Mammary epithelial cell (primary cell): ENCODE measurements at regions not wholly inside any gene's neighbourhood (a gene's known extent, or its start where the extent isn't known, plus 50 kb on each side); places are given as distances from the start of the nearest gene placed in this dataset.

Source experiments
- CTCF ChIP-seq, 2 donors: IDR thresholded peaks in 1 of 2; conservative IDR thresholded peaks in 1 of 2; 2 replicates each; pipeline ENCODE4 v1.5.1; 2011 to 2012; ENCODE audit warnings: inconsistent platforms in 2 of 2, low read length in 2 of 2, mild to moderate bottlenecking in 2 of 2, control low read depth in 1 of 2, low read depth in 1 of 2; ENCODE audit not compliant: insufficient read depth in 1 of 2; ENCODE audit errors: extremely low read depth in 1 of 2
- EZH2 ChIP-seq: IDR thresholded peaks from 2 replicates; pipeline ENCODE4 v1.6.1; 2012; ENCODE audit warnings: low read length, inconsistent platforms, borderline replicate concordance

GRCh38 chr2:208929139-208929864 is 494.5 kb upstream of the MAP2 start:
- TF ChIP-seq CTCF (conservative IDR thresholded peaks at IDR 0.05 in 1 of 2, IDR thresholded peaks at IDR 0.05 in 1 of 2; ENCODE audit: extremely low read depth in 1 of 2, insufficient read depth in 1 of 2, low read depth in 1 of 2, low read length in 2 of 2) (no peak), EZH2 (no peak)
